OCI-LY7 (cell line): ENCODE measurements at regions not wholly inside any gene's neighbourhood (a gene's known extent, or its start where the extent isn't known, plus 50 kb on each side); places are given as distances from the start of the nearest gene placed in this dataset.

ENCODE experiments used
- CTCF ChIP-seq: fragments of 200-600 bp; sonication (generic); conservative IDR thresholded peaks from 2 replicates; pipeline ENCODE4 v1.5.1; 2014; ENCODE audit warnings: mild to moderate bottlenecking, antibody characterized with exemption, low read length, moderate library complexity, mixed read lengths
- EZH2phosphoT487 ChIP-seq: fragments of 200-600 bp; sonication (generic); IDR thresholded peaks from 2 replicates; pipeline ENCODE4 v1.6.1; 2018; ENCODE audit warnings: low read depth, borderline replicate concordance, mild to moderate bottlenecking, mixed run types, antibody characterized with exemption, low read length, moderate library complexity, mixed read lengths

GRCh38 chr1:175862408-175862807, 119.0 kb upstream of the TNR start:
- no peak for TF ChIP-seq CTCF
- TF ChIP-seq EZH2phosphoT487 = no peak
